ENCODE measurements at regions not wholly inside any gene's neighbourhood (a gene's known extent, or its start where the extent isn't known, plus 50 kb on each side); places are given as distances from the start of the nearest gene placed in this dataset.

DNA sequence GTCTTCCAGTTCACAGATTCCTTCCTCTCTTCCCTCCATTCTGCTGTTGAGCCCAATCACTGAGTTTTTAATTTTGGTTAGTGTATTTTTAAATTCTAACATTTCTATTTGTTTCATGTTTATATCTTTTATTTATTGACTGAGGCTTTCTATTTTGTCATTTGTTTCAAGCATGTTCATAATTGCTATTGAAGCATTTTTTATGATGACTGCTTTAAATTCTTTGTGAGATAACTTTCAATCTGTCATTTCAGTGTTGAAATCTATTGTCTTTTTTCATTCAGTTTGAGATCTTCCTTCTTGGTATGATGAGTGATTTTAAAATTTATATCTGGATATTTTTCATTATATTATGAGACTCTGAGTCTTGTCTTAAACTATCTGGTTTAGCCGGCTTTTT, 192.3 kb downstream of the RPLP1 start:
- Histone ChIP-seq H4K20me1 (ENCODE audit: insufficient read depth) (no peaks in the 10 kb centered on the region), H3K27me3 (ENCODE audit: insufficient read depth, low read depth) (no peaks in the 10 kb centered on the region), H3K27ac (no peak overlapping the region), H3F3A (ENCODE audit: insufficient read depth, low read depth) (no peaks in the 10 kb centered on the region), H3K36me3 (ENCODE audit: low read depth) (no peaks in the 10 kb centered on the region), H3K4me3 (no peak overlapping the region), H3K4me1 (replicated peaks; ENCODE audit: insufficient read depth) (peaks cover 15% of the 10 kb centered on the region), H3K4me2 (no peak overlapping the region), H3K9me2 (ENCODE audit: insufficient read depth) (no peaks in the 10 kb centered on the region), H3K9me3 (ENCODE audit: insufficient read depth, low read depth) (no peaks in the 10 kb centered on the region), H2AFZ (no peak overlapping the region), H3K79me2 (ENCODE audit: low read depth) (no peaks in the 10 kb centered on the region)
- ChIA-PET POLR2A (ENCODE audit: unreplicated experiment) (no interaction called here), CTCF (no interaction called here)
- intact Hi-C loops (cut with micrococcal nuclease; ENCODE audit: unreplicated experiment), result no loop called here
- TF ChIP-seq EZH2 (IDR thresholded peaks at IDR 0.05; ENCODE audit: low read depth), result no peak
- TF ChIP-seq, protein P1, sequence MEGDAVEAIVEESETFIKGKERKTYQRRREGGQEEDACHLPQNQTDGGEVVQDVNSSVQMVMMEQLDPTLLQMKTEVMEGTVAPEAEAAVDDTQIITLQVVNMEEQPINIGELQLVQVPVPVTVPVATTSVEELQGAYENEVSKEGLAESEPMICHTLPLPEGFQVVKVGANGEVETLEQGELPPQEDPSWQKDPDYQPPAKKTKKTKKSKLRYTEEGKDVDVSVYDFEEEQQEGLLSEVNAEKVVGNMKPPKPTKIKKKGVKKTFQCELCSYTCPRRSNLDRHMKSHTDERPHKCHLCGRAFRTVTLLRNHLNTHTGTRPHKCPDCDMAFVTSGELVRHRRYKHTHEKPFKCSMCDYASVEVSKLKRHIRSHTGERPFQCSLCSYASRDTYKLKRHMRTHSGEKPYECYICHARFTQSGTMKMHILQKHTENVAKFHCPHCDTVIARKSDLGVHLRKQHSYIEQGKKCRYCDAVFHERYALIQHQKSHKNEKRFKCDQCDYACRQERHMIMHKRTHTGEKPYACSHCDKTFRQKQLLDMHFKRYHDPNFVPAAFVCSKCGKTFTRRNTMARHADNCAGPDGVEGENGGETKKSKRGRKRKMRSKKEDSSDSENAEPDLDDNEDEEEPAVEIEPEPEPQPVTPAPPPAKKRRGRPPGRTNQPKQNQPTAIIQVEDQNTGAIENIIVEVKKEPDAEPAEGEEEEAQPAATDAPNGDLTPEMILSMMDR (conservative IDR thresholded peaks at IDR 0.05), result no peak
- no TSS peak for BruUV-seq (replicated peaks)
- DNase-seq, result no peak

DNA sequence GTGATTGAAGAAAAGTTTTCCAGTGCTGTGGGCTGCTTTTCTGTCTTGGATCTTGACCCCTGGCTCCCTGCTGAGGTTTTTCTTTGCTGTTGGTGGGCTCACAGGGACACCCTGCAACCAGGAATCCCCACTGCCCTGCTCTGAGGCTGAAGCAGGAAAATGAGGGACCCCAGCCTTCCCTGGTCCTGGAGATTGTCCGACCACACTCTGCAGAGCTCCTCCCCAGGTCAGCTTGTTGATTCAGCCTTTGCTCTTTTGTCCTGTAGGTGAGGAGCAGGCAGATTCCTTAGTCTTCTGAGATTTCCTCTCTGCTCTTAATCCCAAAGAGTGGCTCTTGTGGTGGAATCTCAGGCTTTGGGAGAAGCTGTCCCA, 194.5 kb downstream of the RPLP1 start:
- CTCF ChIA-PET, result no interaction called here
- no peak for DNase-seq
- no peaks in the 10 kb centered on the region for H3K79me2 ChIP-seq (ENCODE audit: low read depth)
- no peaks in the 10 kb centered on the region for H3F3A ChIP-seq (ENCODE audit: insufficient read depth, low read depth)
- no peaks in the 10 kb centered on the region for H3K27me3 ChIP-seq (ENCODE audit: insufficient read depth, low read depth)
- no peak overlapping the region for H2AFZ ChIP-seq
- no peak overlapping the region for H3K4me3 ChIP-seq
- TF ChIP-seq EZH2 (IDR thresholded peaks at IDR 0.05; ENCODE audit: low read depth), result no peak
- TF ChIP-seq, protein P1 (conservative IDR thresholded peaks at IDR 0.05), result no peak
- H4K20me1 ChIP-seq (ENCODE audit: insufficient read depth), result no peaks in the 10 kb centered on the region
- no peaks in the 10 kb centered on the region for H3K36me3 ChIP-seq (ENCODE audit: low read depth)
- no TSS peak for BruUV-seq (replicated peaks)
- intact Hi-C loops (cut with micrococcal nuclease; ENCODE audit: unreplicated experiment), result no loop called here
- POLR2A ChIA-PET (ENCODE audit: unreplicated experiment), result interaction anchor here (0.6 kb wide), 1 partner anchor 1413 kb away, joined by 5 read pairs; no protein-coding TSS in a partner anchor
- H3K4me1 ChIP-seq (replicated peaks; ENCODE audit: insufficient read depth), result peaks cover 20% of the 10 kb centered on the region
- H3K4me2 ChIP-seq, result no peak overlapping the region
- no peak overlapping the region for H3K27ac ChIP-seq
- no peaks in the 10 kb centered on the region for H3K9me3 ChIP-seq (ENCODE audit: insufficient read depth, low read depth)
- no peaks in the 10 kb centered on the region for H3K9me2 ChIP-seq (ENCODE audit: insufficient read depth)

DNA sequence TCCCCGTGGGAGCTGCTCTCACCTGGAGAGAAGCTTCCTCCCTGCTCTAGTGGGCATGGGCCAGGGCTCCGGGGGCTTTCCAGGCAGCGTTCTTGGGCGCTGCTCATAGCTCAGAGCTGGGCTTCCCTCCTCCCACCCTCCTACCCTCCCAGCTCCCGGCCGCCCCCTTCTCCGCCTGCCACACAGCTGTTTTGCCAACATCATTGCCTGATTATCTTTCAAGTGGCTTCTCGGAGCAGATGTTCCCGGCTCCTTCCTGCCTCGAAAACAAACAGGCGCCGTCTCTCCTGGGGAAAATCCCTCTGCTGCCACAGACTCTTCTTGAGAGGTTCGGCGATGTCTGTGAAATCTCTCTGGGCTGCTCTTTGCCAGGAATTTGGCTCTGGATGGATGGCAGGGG, 195.6 kb downstream of the RPLP1 start:
- POLR2A ChIA-PET (ENCODE audit: unreplicated experiment), result no interaction called here
- no peak for DNase-seq
- H3F3A ChIP-seq (ENCODE audit: insufficient read depth, low read depth), result no peaks in the 10 kb centered on the region
- H4K20me1 ChIP-seq (ENCODE audit: insufficient read depth), result no peaks in the 10 kb centered on the region
- no peak overlapping the region for H3K27ac ChIP-seq
- peaks cover 20% of the 10 kb centered on the region for H3K4me1 ChIP-seq (replicated peaks; ENCODE audit: insufficient read depth)
- CTCF ChIA-PET, result no interaction called here
- H2AFZ ChIP-seq, result no peak overlapping the region
- H3K79me2 ChIP-seq (ENCODE audit: low read depth), result no peaks in the 10 kb centered on the region
- no peaks in the 10 kb centered on the region for H3K9me2 ChIP-seq (ENCODE audit: insufficient read depth)
- H3K27me3 ChIP-seq (ENCODE audit: insufficient read depth, low read depth), result no peaks in the 10 kb centered on the region
- BruUV-seq (replicated peaks), result no TSS peak
- intact Hi-C loops (cut with micrococcal nuclease; ENCODE audit: unreplicated experiment), result no loop called here
- H3K4me3 ChIP-seq, result no peak overlapping the region
- no peaks in the 10 kb centered on the region for H3K9me3 ChIP-seq (ENCODE audit: insufficient read depth, low read depth)
- H3K4me2 ChIP-seq, result no peak overlapping the region
- H3K36me3 ChIP-seq (ENCODE audit: low read depth), result no peaks in the 10 kb centered on the region
- TF ChIP-seq, protein P1 (conservative IDR thresholded peaks at IDR 0.05), result no peak

Measured in PC-9 (cell line).